ENCODE measurements at regions not wholly inside any gene's neighbourhood (a gene's known extent, or its start where the extent isn't known, plus 50 kb on each side); places are given as distances from the start of the nearest gene placed in this dataset.

- no peak for TF ChIP-seq CTCF (IDR thresholded peaks at IDR 0.05)
- no peak for TF ChIP-seq POLR2AphosphoS5 (IDR thresholded peaks at IDR 0.05)
Observed at GRCh38 chr13:32861304-32861703, 154.9 kb upstream of the KL start.
